Uterus (tissue), 2 donors: ENCODE measurements at regions not wholly inside any gene's neighbourhood (a gene's known extent, or its start where the extent isn't known, plus 50 kb on each side); places are given as distances from the start of the nearest gene placed in this dataset.

Experiments
- CTCF ChIP-seq, 4 experiments: fragments of 200-600 bp in 2 of 4; fragments of 450-650 bp in 2 of 4; sonication (generic) in 2 of 4; IDR thresholded peaks; one replicate each; pipeline ENCODE4 v1.5.1; 2016 to 2019; ENCODE audit warnings: antibody characterized with exemption in 4 of 4, mild to moderate bottlenecking in 2 of 4, moderate library complexity in 1 of 4
- POLR2A ChIP-seq, 2 donors: fragments of 450-650 bp; IDR thresholded peaks; one replicate each; pipeline ENCODE4 v1.6.1; 2016; ENCODE audit warnings: antibody characterized with exemption in 2 of 2, mild to moderate bottlenecking in 1 of 2, moderate library complexity in 1 of 2

- TF ChIP-seq CTCF (IDR thresholded peaks at IDR 0.05) (no peak), POLR2A (IDR thresholded peaks at IDR 0.05) (no peak)
These were observed 352.4 kb upstream of the MEOX2 start for GRCh38 chr7:16038906-16039305.
